ENCODE measurements at regions not wholly inside any gene's neighbourhood (a gene's known extent, or its start where the extent isn't known, plus 50 kb on each side); places are given as distances from the start of the nearest gene placed in this dataset.

GRCh38 chr13:89936256-89936655, 1411.2 kb upstream of the MIR17HG start:
- TF ChIP-seq CTCF (conservative IDR thresholded peaks at IDR 0.05) (no peak), EZH2 (IDR thresholded peaks at IDR 0.05; ENCODE audit: low read depth) (no peak)
